ENCODE measurements at regions not wholly inside any gene's neighbourhood (a gene's known extent, or its start where the extent isn't known, plus 50 kb on each side); places are given as distances from the start of the nearest gene placed in this dataset.
A peak's percentile ranks its signal among the peaks of the same experiment; 100 is the strongest.

DNA sequence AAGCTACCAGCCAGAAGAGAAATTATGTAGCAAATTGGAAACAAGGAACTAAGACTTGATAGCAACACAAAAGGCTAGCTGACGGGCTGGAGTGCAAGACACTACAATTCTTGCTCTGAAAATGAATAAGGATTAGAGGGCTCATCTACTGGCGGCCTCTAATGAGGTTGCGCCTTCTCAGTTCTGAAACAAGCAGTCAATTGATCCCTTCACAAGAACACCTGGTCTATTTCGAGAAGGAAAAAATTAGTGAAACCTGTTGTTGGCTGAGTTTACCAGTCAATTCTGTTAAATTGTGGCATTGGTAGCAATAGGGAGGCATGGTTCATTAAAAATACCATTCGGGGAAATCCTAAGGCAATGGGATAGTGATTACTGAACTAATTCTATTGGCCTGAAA is 74.8 kb upstream of the JARID2 start (continued):
- TF ChIP-seq, protein P1, sequence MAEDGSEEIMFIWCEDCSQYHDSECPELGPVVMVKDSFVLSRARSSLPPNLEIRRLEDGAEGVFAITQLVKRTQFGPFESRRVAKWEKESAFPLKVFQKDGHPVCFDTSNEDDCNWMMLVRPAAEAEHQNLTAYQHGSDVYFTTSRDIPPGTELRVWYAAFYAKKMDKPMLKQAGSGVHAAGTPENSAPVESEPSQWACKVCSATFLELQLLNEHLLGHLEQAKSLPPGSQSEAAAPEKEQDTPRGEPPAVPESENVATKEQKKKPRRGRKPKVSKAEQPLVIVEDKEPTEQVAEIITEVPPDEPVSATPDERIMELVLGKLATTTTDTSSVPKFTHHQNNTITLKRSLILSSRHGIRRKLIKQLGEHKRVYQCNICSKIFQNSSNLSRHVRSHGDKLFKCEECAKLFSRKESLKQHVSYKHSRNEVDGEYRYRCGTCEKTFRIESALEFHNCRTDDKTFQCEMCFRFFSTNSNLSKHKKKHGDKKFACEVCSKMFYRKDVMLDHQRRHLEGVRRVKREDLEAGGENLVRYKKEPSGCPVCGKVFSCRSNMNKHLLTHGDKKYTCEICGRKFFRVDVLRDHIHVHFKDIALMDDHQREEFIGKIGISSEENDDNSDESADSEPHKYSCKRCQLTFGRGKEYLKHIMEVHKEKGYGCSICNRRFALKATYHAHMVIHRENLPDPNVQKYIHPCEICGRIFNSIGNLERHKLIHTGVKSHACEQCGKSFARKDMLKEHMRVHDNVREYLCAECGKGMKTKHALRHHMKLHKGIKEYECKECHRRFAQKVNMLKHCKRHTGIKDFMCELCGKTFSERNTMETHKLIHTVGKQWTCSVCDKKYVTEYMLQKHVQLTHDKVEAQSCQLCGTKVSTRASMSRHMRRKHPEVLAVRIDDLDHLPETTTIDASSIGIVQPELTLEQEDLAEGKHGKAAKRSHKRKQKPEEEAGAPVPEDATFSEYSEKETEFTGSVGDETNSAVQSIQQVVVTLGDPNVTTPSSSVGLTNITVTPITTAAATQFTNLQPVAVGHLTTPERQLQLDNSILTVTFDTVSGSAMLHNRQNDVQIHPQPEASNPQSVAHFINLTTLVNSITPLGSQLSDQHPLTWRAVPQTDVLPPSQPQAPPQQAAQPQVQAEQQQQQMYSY (CRISPR knock-in tag; IDR thresholded peaks at IDR 0.05), result no peak
- TF ChIP-seq EP300 (IDR thresholded peaks at IDR 0.05; ENCODE audit: borderline replicate concordance in 1 of 2, control insufficient read depth in 1 of 2, low read depth in 2 of 2, low read length in 2 of 2) (peak; percentile 7 to 74; a peak in 1 of 4 replicates), DPF2 (IDR thresholded peaks at IDR 0.05) (peak; percentile 58; the same call in 1 of the 2 replicates), MEF2B (IDR thresholded peaks at IDR 0.05; ENCODE audit: partially characterized antibody, poor library complexity, severe bottlenecking) (peak; percentile 26)
- TF ChIP-seq, protein P2, sequence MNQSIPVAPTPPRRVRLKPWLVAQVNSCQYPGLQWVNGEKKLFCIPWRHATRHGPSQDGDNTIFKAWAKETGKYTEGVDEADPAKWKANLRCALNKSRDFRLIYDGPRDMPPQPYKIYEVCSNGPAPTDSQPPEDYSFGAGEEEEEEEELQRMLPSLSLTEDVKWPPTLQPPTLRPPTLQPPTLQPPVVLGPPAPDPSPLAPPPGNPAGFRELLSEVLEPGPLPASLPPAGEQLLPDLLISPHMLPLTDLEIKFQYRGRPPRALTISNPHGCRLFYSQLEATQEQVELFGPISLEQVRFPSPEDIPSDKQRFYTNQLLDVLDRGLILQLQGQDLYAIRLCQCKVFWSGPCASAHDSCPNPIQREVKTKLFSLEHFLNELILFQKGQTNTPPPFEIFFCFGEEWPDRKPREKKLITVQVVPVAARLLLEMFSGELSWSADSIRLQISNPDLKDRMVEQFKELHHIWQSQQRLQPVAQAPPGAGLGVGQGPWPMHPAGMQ (IDR thresholded peaks at IDR 0.05; ENCODE audit: borderline replicate concordance), result no peak

DNA sequence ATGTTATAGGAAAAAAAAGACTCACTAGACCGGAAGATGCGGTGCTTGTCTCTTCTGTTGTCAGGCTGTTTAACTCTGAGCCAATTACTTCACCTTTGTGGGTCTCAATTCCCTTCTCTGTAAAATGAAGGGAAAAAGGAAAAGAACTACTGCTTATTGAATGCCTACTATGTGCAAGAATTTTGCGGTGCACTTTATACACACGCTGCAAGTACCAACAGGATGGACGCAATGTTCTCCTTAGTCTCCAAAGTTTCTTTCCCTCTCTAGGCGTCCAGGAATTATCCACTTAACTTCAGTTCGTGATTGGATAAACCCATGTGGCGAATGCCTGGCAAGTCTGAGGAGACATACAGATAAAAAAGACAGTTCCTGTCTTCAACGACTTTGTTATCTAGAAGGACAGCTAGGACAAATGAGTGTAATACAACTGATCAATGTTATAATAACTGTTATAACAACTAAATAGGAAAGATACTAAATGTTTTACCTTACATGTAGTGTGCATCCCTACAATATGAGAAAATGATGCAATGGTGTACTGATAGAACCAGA is 69.0 kb upstream of the JARID2 start:
- Histone ChIP-seq H3K4me3 (no peak overlapping the region), H3K36me3 (ENCODE audit: control insufficient read depth in 2 of 2, insufficient read depth in 2 of 2, low read length in 1 of 2) (no peaks in the 10 kb centered on the region), H3K4me1 (ENCODE audit: control insufficient read depth, insufficient read depth, low read length) (no peaks in the 10 kb centered on the region; the same call in 1 of the 2 replicates), H3K9ac (ENCODE audit: control insufficient read depth, insufficient read depth, low read length) (no peak overlapping the region), H3K27ac (ENCODE audit: control insufficient read depth, insufficient read depth) (no peak overlapping the region), H3K79me2 (ENCODE audit: control insufficient read depth, insufficient read depth, low read length) (no peaks in the 10 kb centered on the region), H3K9me3 (replicated peaks; ENCODE audit: control insufficient read depth, insufficient read depth, low read length) (no peaks in the 10 kb centered on the region), H3K4me2 (ENCODE audit: control insufficient read depth, insufficient read depth) (no peak overlapping the region), H3K27me3 (replicated peaks in 1 of 2; ENCODE audit: control insufficient read depth in 2 of 2, insufficient read depth in 2 of 2, low read length in 1 of 2) (no peaks in the 10 kb centered on the region), H2AFZ (ENCODE audit: control insufficient read depth, low read depth, low read length) (no peak overlapping the region), H4K20me1 (ENCODE audit: control insufficient read depth, insufficient read depth) (no peaks in the 10 kb centered on the region)
- no peak for FAIRE-seq
- in situ Hi-C loops (cut with MboI) (no loop called here), intact Hi-C loops (cut with micrococcal nuclease; ENCODE audit: unreplicated experiment) (no loop called here)
- 69% methylated on average over 9 of the region's 9 CpGs for WGBS (ENCODE audit: insufficient coverage, insufficient replicate concordance, low lambda C conversion rate, missing lambda C conversion rate)
- BruUV-seq (replicated peaks), result no TSS peak
- ChIA-PET POLR2A (no interaction called here), CTCF (no interaction called here), SMC1A (ENCODE audit: uncharacterized antibody, unreplicated experiment) (no interaction called here), RAD21 (ENCODE audit: unreplicated experiment) (no interaction called here)
- no peak for DNase-seq (ENCODE audit: low read depth, low spot score)
- no peak for ATAC-seq
- TF ChIP-seq CBFB (IDR thresholded peaks at IDR 0.05; ENCODE audit: low read depth) (no peak), TCF3 (IDR thresholded peaks at IDR 0.05; ENCODE audit: borderline replicate concordance, insufficient read depth, low read depth, low read length) (no peak), ESRRA (IDR thresholded peaks at IDR 0.05; ENCODE audit: low read length) (no peak), EGR1 (IDR thresholded peaks at IDR 0.05; ENCODE audit: borderline replicate concordance in 1 of 2, low read depth in 2 of 2, low read length in 2 of 2) (no peak), BACH1 (IDR thresholded peaks at IDR 0.05; ENCODE audit: borderline replicate concordance) (no peak), CBX5 (IDR thresholded peaks at IDR 0.05; ENCODE audit: low read depth) (no peak), HDAC2 (IDR thresholded peaks at IDR 0.05) (no peak)
- TF ChIP-seq, protein P3, sequence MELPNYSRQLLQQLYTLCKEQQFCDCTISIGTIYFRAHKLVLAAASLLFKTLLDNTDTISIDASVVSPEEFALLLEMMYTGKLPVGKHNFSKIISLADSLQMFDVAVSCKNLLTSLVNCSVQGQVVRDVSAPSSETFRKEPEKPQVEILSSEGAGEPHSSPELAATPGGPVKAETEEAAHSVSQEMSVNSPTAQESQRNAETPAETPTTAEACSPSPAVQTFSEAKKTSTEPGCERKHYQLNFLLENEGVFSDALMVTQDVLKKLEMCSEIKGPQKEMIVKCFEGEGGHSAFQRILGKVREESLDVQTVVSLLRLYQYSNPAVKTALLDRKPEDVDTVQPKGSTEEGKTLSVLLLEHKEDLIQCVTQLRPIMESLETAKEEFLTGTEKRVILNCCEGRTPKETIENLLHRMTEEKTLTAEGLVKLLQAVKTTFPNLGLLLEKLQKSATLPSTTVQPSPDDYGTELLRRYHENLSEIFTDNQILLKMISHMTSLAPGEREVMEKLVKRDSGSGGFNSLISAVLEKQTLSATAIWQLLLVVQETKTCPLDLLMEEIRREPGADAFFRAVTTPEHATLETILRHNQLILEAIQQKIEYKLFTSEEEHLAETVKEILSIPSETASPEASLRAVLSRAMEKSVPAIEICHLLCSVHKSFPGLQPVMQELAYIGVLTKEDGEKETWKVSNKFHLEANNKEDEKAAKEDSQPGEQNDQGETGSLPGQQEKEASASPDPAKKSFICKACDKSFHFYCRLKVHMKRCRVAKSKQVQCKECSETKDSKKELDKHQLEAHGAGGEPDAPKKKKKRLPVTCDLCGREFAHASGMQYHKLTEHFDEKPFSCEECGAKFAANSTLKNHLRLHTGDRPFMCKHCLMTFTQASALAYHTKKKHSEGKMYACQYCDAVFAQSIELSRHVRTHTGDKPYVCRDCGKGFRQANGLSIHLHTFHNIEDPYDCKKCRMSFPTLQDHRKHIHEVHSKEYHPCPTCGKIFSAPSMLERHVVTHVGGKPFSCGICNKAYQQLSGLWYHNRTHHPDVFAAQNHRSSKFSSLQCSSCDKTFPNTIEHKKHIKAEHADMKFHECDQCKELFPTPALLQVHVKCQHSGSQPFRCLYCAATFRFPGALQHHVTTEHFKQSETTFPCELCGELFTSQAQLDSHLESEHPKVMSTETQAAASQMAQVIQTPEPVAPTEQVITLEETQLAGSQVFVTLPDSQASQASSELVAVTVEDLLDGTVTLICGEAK (IDR thresholded peaks at IDR 0.05; ENCODE audit: borderline replicate concordance), result no peak

All from GM12878 (cell line).